Skeletal muscle satellite cell (primary cell): ENCODE measurements at regions not wholly inside any gene's neighbourhood (a gene's known extent, or its start where the extent isn't known, plus 50 kb on each side); places are given as distances from the start of the nearest gene placed in this dataset.
A peak's percentile ranks its signal among the peaks of the same experiment; 100 is the strongest.
"Not testable (repeated sequence)": the region's sequence is repeated elsewhere in the genome, so short reads cannot be mapped to it uniquely, and the experiment has no call there.

ENCODE experiments used
- H3K27me3 ChIP-seq: 2 replicates; pipeline ENCODE4 v1.7.0; 2013; ENCODE audit warnings: low read length; ENCODE audit not compliant: control insufficient read depth, insufficient read depth
- H3K36me3 ChIP-seq: 2 replicates; pipeline ENCODE4 v1.7.0; 2013; ENCODE audit warnings: mild to moderate bottlenecking, control low read depth, low read length; ENCODE audit not compliant: insufficient read depth
- H3K4me1 ChIP-seq: 2 replicates; pipeline ENCODE4 v1.7.0; 2013; ENCODE audit warnings: low read length; ENCODE audit not compliant: control insufficient read depth, insufficient read depth
- H3K4me2 ChIP-seq: 2 replicates; pipeline ENCODE4 v1.7.0; 2013; ENCODE audit warnings: mild to moderate bottlenecking, low read length
- H3K4me3 ChIP-seq: 2 replicates; pipeline ENCODE4 v1.7.0; 2013; ENCODE audit warnings: low read length
- H3K9ac ChIP-seq: 2 replicates; pipeline ENCODE4 v1.7.0; 2013; ENCODE audit warnings: mild to moderate bottlenecking, low read depth, low read length, moderate library complexity
- H3K9me3 ChIP-seq: replicated peaks from 2 replicates; pipeline ENCODE4 v1.7.0; 2013; ENCODE audit warnings: mild to moderate bottlenecking, control low read depth, low read length

DNA sequence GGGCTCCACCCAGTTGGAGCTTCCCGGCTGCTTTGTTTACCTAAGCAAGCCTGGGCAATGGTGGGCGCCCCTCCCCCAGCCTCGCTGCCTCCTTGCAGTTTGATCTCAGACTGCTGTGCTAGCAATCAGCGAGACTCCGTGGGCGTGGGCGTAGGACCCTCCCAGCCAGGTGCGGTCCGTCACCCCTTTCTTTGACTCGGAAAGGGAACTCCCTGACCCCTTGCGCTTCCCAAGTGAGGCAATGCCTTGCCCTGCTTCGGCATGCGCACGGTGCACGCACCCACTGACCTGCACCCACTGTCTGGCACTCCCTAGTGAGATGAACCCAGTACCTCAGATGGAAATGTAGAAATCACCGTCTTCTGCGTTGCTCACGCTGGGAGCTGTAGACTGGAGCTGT, 254.4 kb upstream of the NMUR2 start:
- not testable (repeated sequence) for H3K9me3 ChIP-seq, H3K4me3 ChIP-seq, H3K9ac ChIP-seq, H3K27me3 ChIP-seq, H3K36me3 ChIP-seq, H3K4me2 ChIP-seq, H3K4me1 ChIP-seq

DNA sequence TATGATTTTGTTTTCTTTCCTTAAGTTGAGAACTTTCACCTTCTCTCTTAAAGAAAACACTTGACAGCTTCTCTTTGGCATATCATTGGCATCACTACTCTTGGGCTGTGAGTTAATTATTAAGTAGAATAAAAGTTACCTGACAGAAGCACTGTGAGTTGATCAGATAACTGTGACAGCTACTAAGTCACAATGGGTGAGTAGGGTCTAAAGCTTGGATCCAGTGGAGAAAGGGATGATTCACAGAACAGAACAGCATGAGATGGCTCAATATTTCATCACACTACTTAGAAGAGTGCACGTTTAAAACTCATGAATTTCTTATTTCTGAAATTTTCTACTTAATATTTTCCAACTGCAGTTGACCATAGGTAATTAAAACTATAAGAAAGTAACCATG, 268.5 kb upstream of the NMUR2 start:
- Histone ChIP-seq H3K36me3 (no peaks in the 10 kb centered on the region), H3K4me1 (no peaks in the 10 kb centered on the region), H3K9ac (no peak overlapping the region), H3K4me2 (no peak overlapping the region), H3K9me3 (no peaks in the 10 kb centered on the region), H3K4me3 (no peak overlapping the region), H3K27me3 (no peaks in the 10 kb centered on the region)

DNA sequence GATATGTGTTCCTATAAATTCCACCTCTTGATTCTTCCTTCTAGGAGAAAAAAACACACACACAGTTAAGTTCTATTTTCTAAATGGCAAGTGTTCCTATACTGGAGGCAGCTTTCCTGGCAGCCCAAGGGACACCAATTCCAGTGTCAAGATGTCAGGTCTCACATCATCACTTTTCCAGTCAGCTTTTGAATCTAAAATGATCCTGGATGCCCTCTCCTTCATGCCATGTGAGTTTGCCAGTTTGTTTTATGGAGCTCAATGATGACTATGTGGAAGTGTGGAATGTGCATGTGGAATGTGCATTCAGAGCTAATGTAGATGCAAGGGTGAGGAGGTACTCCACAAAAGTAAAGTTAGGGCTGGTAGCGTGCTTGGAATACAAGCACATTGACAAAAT, 269.3 kb upstream of the NMUR2 start:
- Histone ChIP-seq H3K4me1 (no peaks in the 10 kb centered on the region), H3K9me3 (no peaks in the 10 kb centered on the region)

DNA sequence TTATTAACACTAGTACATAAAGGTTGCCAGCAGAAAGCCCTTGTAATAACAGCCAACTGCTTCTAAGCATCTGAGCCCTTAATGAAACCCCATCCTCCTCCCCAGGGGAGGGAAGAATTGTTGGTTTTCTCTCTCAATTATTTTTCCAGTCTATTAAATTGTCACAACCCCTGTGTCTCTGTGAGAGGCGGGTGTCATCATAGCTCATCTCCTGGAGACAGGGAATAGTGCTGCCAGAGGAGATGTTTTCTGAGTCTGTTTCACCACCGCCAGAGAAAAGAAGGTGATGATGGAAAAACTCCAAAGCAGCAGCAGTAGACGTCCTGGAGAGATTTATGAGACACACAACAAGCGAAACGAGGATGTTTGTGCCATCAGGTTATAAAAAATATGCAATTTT, 271.1 kb upstream of the NMUR2 start:
- Histone ChIP-seq H3K4me1 (no peaks in the 10 kb centered on the region), H3K4me3 (no peak overlapping the region), H3K9me3 (no peaks in the 10 kb centered on the region), H3K27me3 (no peaks in the 10 kb centered on the region), H3K9ac (no peak overlapping the region), H3K4me2 (no peak overlapping the region), H3K36me3 (no peaks in the 10 kb centered on the region)

More for the DNA sequence above, 269.3 kb upstream of the NMUR2 start:
- Histone ChIP-seq H3K27me3 (no peaks in the 10 kb centered on the region), H3K4me3 (no peak overlapping the region), H3K36me3 (no peaks in the 10 kb centered on the region), H3K9ac (no peak overlapping the region), H3K4me2 (no peak overlapping the region)

DNA sequence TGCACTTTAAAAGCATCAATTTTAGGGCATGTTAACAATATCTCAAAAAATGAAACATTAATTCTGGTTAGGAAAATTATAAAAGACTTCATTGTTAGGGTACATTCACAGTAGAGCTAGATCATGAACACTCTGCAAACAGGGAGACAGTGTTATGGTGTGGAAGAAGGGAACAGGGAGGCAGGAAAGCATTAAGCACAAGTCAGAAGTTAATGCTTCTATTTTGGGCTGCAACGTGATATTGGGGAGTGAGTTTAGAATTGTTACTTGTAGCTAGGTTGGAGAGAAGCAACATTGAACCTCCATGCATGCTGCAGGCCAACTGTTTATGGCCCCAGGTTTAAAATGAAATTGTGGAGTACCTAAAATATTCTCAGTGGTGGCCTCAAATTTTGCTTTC, 278.1 kb upstream of the NMUR2 start:
- Histone ChIP-seq H3K4me2 (no peak overlapping the region), H3K4me1 (peaks cover under 1% of the 10 kb centered on the region), H3K27me3 (no peaks in the 10 kb centered on the region), H3K9ac (no peak overlapping the region), H3K4me3 (no peak overlapping the region), H3K9me3 (no peaks in the 10 kb centered on the region), H3K36me3 (no peaks in the 10 kb centered on the region)

DNA sequence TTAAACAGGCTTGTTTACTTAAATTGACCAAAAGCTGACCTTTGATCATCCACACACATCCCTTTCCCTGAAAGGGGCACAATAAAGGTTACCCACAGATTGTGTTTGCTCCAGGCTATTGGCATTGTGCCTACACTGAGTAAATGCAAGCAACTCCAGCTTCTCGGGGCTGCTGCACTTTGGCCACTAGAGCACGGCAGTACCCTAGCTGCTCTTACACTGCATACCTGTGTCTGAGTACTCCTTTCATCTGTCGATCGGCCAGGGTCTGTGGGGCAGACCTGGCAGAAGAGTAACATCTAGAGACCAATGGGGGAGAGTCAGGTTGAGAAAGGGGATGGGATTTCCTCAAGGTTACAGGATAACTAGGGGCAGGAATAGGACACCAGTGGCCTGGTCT, 281.9 kb upstream of the NMUR2 start:
- no peaks in the 10 kb centered on the region for H3K27me3 ChIP-seq
- H3K4me3 ChIP-seq: no peak overlapping the region
- H3K4me2 ChIP-seq: no peak overlapping the region
- no peaks in the 10 kb centered on the region for H3K36me3 ChIP-seq
- no peaks in the 10 kb centered on the region for H3K9me3 ChIP-seq
- peaks cover 4% of the 10 kb centered on the region for H3K4me1 ChIP-seq
- H3K9ac ChIP-seq: no peak overlapping the region

DNA sequence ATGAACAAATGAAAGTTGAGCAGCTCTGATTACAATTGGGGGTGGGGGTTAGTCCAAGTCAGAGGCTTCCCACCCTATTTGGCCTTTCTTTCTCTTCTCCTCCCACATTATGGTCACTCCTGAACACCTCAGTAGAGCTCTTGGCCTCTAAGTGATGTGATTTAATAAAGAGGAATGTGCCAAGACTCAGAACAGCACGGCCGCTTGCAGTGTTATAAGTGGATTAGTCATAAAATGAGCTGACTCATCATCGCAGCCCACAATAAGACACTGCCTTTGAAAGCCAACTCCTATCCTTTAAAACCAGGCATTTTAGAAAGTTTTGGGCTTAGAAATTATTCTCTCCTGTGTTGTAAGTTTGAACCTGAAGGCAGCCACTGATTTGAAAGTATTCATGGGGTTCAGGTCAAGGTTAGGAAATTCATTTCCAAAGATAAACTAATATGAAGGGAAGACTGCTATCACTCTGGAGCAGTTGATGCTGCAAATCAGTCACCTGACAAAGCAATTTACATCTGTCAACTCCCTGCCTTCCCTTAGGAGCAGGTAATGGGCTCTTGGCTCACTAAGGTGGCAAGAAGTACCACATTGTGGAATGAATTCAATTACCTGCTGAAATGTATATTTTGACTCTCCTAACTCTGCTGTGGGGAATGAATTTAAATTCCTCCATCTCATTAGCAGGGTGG, 283.6 kb upstream of the NMUR2 start:
- Histone ChIP-seq H3K9ac (no peak overlapping the region), H3K36me3 (no peaks in the 10 kb centered on the region), H3K27me3 (no peaks in the 10 kb centered on the region), H3K9me3 (no peaks in the 10 kb centered on the region), H3K4me2 (peak overlapping the region; percentile 37), H3K4me3 (no peak overlapping the region), H3K4me1 (peaks cover 4% of the 10 kb centered on the region)

DNA sequence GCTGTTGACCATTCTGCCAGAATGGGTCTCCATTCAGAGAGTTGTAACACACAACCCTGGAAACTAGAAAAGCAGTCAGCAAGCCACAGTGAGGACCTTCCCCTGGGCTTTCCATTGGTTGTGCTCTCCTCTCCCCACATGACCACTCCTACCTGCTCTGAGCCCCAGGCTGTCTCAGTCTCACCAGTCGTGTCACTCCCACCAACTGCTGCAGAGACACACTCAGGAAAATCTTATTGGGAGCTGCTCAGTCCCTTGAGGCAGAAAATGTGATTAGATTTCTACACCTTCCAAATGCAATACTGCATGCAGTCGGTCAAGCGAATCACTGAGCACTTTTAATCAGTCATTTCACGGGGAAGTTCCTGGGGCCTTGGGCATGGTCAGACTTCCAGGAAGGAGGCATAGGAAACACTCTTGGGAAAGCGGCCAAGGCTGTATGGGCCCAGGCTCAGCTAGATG, 284.2 kb upstream of the NMUR2 start:
- no peaks in the 10 kb centered on the region for H3K27me3 ChIP-seq
- H3K4me1 ChIP-seq: peaks cover 4% of the 10 kb centered on the region
- no peak overlapping the region for H3K4me3 ChIP-seq
- no peaks in the 10 kb centered on the region for H3K36me3 ChIP-seq
- no peak overlapping the region for H3K4me2 ChIP-seq
- no peaks in the 10 kb centered on the region for H3K9me3 ChIP-seq
- H3K9ac ChIP-seq: no peak overlapping the region

DNA sequence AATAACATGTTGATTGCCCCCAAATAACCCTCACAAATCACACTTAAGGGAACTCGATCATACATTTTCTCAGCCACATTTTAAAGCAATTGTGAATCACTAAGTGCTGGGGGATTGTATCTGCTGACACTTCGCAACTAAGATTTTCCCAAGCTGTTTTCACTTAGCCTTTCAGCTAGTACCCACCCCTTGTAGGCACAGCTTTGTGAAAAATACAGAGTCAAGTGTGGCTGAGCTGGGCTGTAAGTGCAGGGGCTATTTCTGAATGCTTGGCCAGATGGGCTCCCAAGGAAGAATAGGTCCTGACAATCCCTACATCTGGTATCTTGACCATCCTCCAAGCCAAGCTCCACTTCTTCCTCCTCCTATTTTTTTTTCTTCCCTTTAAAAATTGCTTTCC, 289.2 kb upstream of the NMUR2 start:
- no peak overlapping the region for H3K4me3 ChIP-seq
- H3K9me3 ChIP-seq: no peaks in the 10 kb centered on the region
- no peaks in the 10 kb centered on the region for H3K4me1 ChIP-seq
- H3K27me3 ChIP-seq: no peaks in the 10 kb centered on the region
- no peak overlapping the region for H3K9ac ChIP-seq
- H3K36me3 ChIP-seq: no peaks in the 10 kb centered on the region
- no peak overlapping the region for H3K4me2 ChIP-seq

DNA sequence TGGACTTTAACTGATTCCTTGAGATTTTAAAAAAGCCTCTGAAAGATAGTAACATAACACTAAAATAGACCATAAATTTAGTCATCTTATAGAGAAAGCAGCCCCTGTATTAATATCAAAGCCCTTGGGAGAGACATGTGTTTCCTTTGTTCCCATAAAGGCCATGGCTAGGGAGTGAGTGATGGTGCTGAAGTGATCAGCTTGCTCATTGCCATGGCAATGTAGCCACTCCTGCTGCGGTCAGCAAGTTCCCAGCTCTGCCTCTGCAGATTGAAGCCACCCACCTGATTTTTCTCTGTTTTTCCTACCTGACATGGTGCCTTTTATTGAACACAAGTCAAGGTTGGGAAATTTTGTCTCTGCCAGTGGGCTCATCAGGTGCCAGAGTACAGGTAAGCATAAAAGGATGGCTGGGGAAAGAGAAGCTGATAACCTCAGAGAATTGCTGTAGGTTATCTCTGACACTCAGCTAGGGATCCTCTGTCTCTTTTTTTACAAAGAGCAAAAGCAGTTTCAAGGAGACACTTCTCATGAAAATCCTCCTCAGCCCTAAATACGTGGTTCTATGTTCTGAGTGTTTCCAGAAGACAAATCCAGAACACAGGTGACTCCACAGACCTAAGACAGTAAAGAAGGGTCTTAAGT, 296.3 kb upstream of the NMUR2 start:
- Histone ChIP-seq H3K27me3 (no peaks in the 10 kb centered on the region), H3K9ac (no peak overlapping the region), H3K4me3 (no peak overlapping the region), H3K4me2 (no peak overlapping the region), H3K4me1 (no peaks in the 10 kb centered on the region), H3K9me3 (no peaks in the 10 kb centered on the region), H3K36me3 (no peaks in the 10 kb centered on the region)

DNA sequence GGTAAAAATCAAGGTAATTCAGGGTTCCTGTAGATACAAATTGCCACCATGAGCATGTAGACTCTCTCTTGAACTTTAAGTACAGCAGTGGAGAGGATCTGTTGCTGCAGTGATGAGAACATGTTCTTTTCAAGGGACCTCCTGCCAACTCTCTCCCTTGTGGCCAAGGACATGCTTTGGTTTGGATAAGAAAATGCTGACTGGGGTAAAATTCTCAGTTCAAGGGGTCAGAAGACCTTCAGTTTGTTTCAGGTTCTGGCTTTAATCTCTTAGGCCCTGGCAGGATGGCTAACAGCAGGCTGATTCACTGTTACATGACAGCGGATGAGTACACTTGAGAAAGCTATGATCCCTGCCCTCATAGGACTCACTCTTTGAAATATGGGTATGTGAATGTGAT, 299.2 kb upstream of the NMUR2 start:
- H3K9ac ChIP-seq: no peak overlapping the region
- H3K27me3 ChIP-seq: no peaks in the 10 kb centered on the region
- H3K4me3 ChIP-seq: no peak overlapping the region
- H3K9me3 ChIP-seq: no peaks in the 10 kb centered on the region
- H3K4me2 ChIP-seq: no peak overlapping the region
- no peaks in the 10 kb centered on the region for H3K36me3 ChIP-seq
- H3K4me1 ChIP-seq: no peaks in the 10 kb centered on the region

DNA sequence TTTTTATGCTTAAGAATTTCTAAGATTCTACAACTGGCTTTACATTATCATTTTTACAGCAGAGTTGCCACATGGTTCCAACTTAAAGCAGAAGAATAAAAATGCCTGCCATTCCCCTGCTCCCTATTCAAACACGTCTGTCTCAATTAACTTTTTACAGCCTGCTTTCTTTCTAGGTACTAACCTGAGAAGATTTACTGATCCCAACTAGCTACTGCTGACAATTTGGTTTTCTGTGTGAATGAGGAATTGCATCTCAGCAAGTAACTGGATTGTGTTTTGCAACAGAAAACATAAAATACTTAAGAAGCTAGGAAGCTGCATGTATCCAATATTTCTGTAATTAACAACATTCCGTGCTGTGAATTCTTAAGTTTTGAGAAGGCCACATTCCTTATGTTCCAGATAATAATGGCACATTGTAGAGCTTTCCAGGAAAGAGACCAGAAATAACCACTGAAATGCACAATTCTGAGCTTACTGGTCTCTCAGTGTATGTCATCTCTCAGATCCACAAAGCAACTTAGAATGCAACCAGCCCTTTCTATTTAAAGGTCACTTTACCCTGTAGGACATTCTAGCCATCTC, 306.8 kb upstream of the NMUR2 start:
- Histone ChIP-seq H3K36me3 (no peaks in the 10 kb centered on the region), H3K4me3 (no peak overlapping the region), H3K4me2 (no peak overlapping the region), H3K4me1 (no peaks in the 10 kb centered on the region), H3K9me3 (no peaks in the 10 kb centered on the region), H3K9ac (no peak overlapping the region), H3K27me3 (no peaks in the 10 kb centered on the region)
